Liver (tissue), 8 donors: ENCODE measurements at regions not wholly inside any gene's neighbourhood (a gene's known extent, or its start where the extent isn't known, plus 50 kb on each side); places are given as distances from the start of the nearest gene placed in this dataset.

Experiments used
- DNase-seq: peaks from one replicate; pipeline ENCODE4 v3.0.0-alpha.2; 2017; ENCODE audit warnings: low spot score
- H3K27ac ChIP-seq, 2 donors: one replicate each; pipeline ENCODE4 v1.7.0; 2013; ENCODE audit warnings: inconsistent platforms in 2 of 2, low read length in 2 of 2, control low read depth in 1 of 2, low read depth in 1 of 2, mild to moderate bottlenecking in 1 of 2
- H3K27me3 ChIP-seq, 4 donors: one replicate each; pipeline versions ENCODE4 v1.6.1 to v1.7.0; 2013; ENCODE audit warnings: low read length in 3 of 4, inconsistent platforms in 1 of 4, mild to moderate bottlenecking in 1 of 4, moderate library complexity in 1 of 4; ENCODE audit not compliant: control insufficient read depth in 4 of 4, insufficient read depth in 4 of 4
- H3K36me3 ChIP-seq, 4 donors: one replicate each; pipeline versions ENCODE4 v1.6.1 to v1.7.0; 2013; ENCODE audit warnings: low read length in 3 of 4, mild to moderate bottlenecking in 3 of 4, low read depth in 1 of 4, moderate library complexity in 1 of 4; ENCODE audit not compliant: control insufficient read depth in 4 of 4, insufficient read depth in 3 of 4
- H3K4me1 ChIP-seq, 4 donors: one replicate each; pipeline versions ENCODE4 v1.6.1 to v1.7.0; 2013; ENCODE audit warnings: low read length in 3 of 4, mild to moderate bottlenecking in 3 of 4, moderate library complexity in 1 of 4; ENCODE audit not compliant: control insufficient read depth in 4 of 4, insufficient read depth in 4 of 4
- H3K4me3 ChIP-seq, 3 donors: one replicate each; pipeline versions ENCODE4 v1.6.1 to v1.7.0; 2013; ENCODE audit warnings: low read length in 3 of 3, control low read depth in 1 of 3, low read depth in 1 of 3, mild to moderate bottlenecking in 1 of 3
- H3K9ac ChIP-seq, 2 donors: one replicate each; pipeline ENCODE4 v1.7.0; 2013; ENCODE audit warnings: low read length in 2 of 2, mild to moderate bottlenecking in 2 of 2, moderate library complexity in 2 of 2, control low read depth in 1 of 2, low read depth in 1 of 2
- H3K9me3 ChIP-seq, 4 donors: one replicate each; pipeline versions ENCODE4 v1.6.1 to v1.7.0; 2013; ENCODE audit warnings: low read length in 3 of 4; ENCODE audit not compliant: control insufficient read depth in 4 of 4
- ATF3 ChIP-seq: IDR thresholded peaks from 2 replicates; pipeline ENCODE4 v1.6.1; 2016; ENCODE audit warnings: antibody characterized with exemption
- CTCF ChIP-seq: fragments of 150-350 bp; IDR thresholded peaks from 2 replicates; pipeline ENCODE4 v1.5.1; 2017; ENCODE audit warnings: improper control_type of control experiment, low read depth, low read length; ENCODE audit not compliant: missing input control
- EGR1 ChIP-seq, 2 donors: IDR thresholded peaks; 2 replicates each; pipeline ENCODE4 v1.6.1; 2016 to 2018; ENCODE audit warnings: antibody characterized with exemption in 2 of 2, low read depth in 2 of 2
- FOXA2 ChIP-seq: IDR thresholded peaks from 2 replicates; pipeline ENCODE4 v1.6.1; 2016; ENCODE audit warnings: antibody characterized with exemption
- GABPA ChIP-seq, 2 donors: IDR thresholded peaks in 1 of 2; conservative IDR thresholded peaks in 1 of 2; 2 replicates each; pipeline ENCODE4 v1.6.1; 2016; ENCODE audit warnings: antibody characterized with exemption in 2 of 2, mild to moderate bottlenecking in 1 of 2, moderate library complexity in 1 of 2
- HNF4G ChIP-seq: IDR thresholded peaks from 2 replicates; pipeline ENCODE4 v1.6.1; 2016; ENCODE audit warnings: antibody characterized with exemption
- JUND ChIP-seq, 2 donors: IDR thresholded peaks; 2 replicates each; pipeline ENCODE4 v1.6.1; 2016; ENCODE audit warnings: antibody characterized with exemption in 2 of 2
- MAX ChIP-seq: IDR thresholded peaks from 2 replicates; pipeline ENCODE4 v1.6.1; 2016; ENCODE audit warnings: antibody characterized with exemption
- NR2F2 ChIP-seq: IDR thresholded peaks from 2 replicates; pipeline ENCODE4 v1.6.1; 2016; ENCODE audit warnings: antibody characterized with exemption
- RAD21 ChIP-seq, 2 donors: IDR thresholded peaks; 2 replicates each; pipeline ENCODE4 v1.6.1; 2016; ENCODE audit warnings: antibody characterized with exemption in 2 of 2, mild to moderate bottlenecking in 2 of 2
- REST ChIP-seq: IDR thresholded peaks from 2 replicates; pipeline ENCODE4 v1.6.1; 2016; ENCODE audit warnings: antibody characterized with exemption, mild to moderate bottlenecking
- RXRA ChIP-seq, 2 donors: IDR thresholded peaks; 2 replicates each; pipeline ENCODE4 v1.6.1; 2017 to 2018; ENCODE audit warnings: antibody characterized with exemption in 2 of 2, mild to moderate bottlenecking in 1 of 2
- SP1 ChIP-seq: IDR thresholded peaks from 2 replicates; pipeline ENCODE4 v1.6.1; 2018; ENCODE audit warnings: antibody characterized with exemption, mild to moderate bottlenecking
- TAF1 ChIP-seq: conservative IDR thresholded peaks from 2 replicates; pipeline ENCODE4 v1.6.1; 2016; ENCODE audit warnings: antibody characterized with exemption, mild to moderate bottlenecking
- YY1 ChIP-seq: IDR thresholded peaks from 2 replicates; pipeline ENCODE4 v1.6.1; 2016; ENCODE audit warnings: antibody characterized with exemption, mild to moderate bottlenecking
- ZBTB33 ChIP-seq: IDR thresholded peaks from 2 replicates; pipeline ENCODE4 v1.6.1; 2016; ENCODE audit warnings: antibody characterized with exemption
- WGBS: extraction: QIAGEN DNeasy Blood & Tissue Kit; methylation state at CpG from one replicate; pipeline ENCODE4 v1.1.7; 2013; 5-methylcytosine and 5-hydroxymethylcytosine counted together
- donor health status: healthy.
- donor health status: healthy.
- donor health status: healthy.
- donor health status: healthy.
- donor health status: healthy.

- Histone ChIP-seq H3K9ac (no peak overlapping the region), H3K9me3 (peaks cover 0 to 2% (median under 1%) of the 10 kb centered on the region in 4 donors), H3K36me3 (no peaks in the 10 kb centered on the region), H3K27me3 (peaks cover 0 to 3% (median 1%) of the 10 kb centered on the region in 4 donors), H3K4me1 (no peaks in the 10 kb centered on the region), H3K4me3 (no peak overlapping the region), H3K27ac (no peak overlapping the region)
- WGBS: 76% methylated on average over 5 of the region's 5 CpGs
- DNase-seq: no peak
- TF ChIP-seq RAD21 (IDR thresholded peaks at IDR 0.05) (no peak), ZBTB33 (no peak), MAX (no peak), GABPA (IDR thresholded peaks at IDR 0.05 in 1 of 2, conservative IDR thresholded peaks at IDR 0.05 in 1 of 2) (no peak), REST (no peak), CTCF (no peak), ATF3 (no peak), TAF1 (no peak), RXRA (IDR thresholded peaks at IDR 0.05) (no peak), HNF4G (no peak)
Measured at GRCh38 chr13:53442979-53443378, 414.4 kb downstream of the OLFM4 start.

GRCh38 chr13:53445686-53446085 lies 417.1 kb downstream of the OLFM4 start:
- DNase-seq: no peak
- Histone ChIP-seq H3K27ac (no peak overlapping the region), H3K4me1 (no peaks in the 10 kb centered on the region), H3K4me3 (no peak overlapping the region), H3K27me3 (peaks cover 0 to 3% (median 1%) of the 10 kb centered on the region in 4 donors), H3K9ac (no peak overlapping the region), H3K9me3 (peaks cover 0 to 7% (median 5%) of the 10 kb centered on the region in 4 donors), H3K36me3 (no peaks in the 10 kb centered on the region)
- 67% methylated on average over 1 of the region's 1 CpG for WGBS
- no peak for TF ChIP-seq RAD21 (IDR thresholded peaks at IDR 0.05)
- no peak for TF ChIP-seq YY1
- no peak for TF ChIP-seq MAX
- TF ChIP-seq ZBTB33: no peak
- no peak for TF ChIP-seq FOXA2
- TF ChIP-seq JUND (IDR thresholded peaks at IDR 0.05): no peak
- TF ChIP-seq SP1: no peak
- no peak for TF ChIP-seq NR2F2
- no peak for TF ChIP-seq EGR1 (IDR thresholded peaks at IDR 0.05; ENCODE audit: low read depth in 2 of 2)
- no peak for TF ChIP-seq ATF3
- no peak for TF ChIP-seq RXRA (IDR thresholded peaks at IDR 0.05)
- no peak for TF ChIP-seq REST
- TF ChIP-seq HNF4G: no peak
- no peak for TF ChIP-seq TAF1
